Spleen (tissue), 7 donors: ENCODE measurements at regions not wholly inside any gene's neighbourhood (a gene's known extent, or its start where the extent isn't known, plus 50 kb on each side); places are given as distances from the start of the nearest gene placed in this dataset.

Experiments
- CTCF ChIP-seq, 11 experiments: fragments of 200-600 bp in 7 of 11; fragments of 450-650 bp in 4 of 11; sonication (generic) in 4 of 11; IDR thresholded peaks in 8 of 11; conservative IDR thresholded peaks in 3 of 11; 1 replicate in 7 of 11; 2 replicates in 4 of 11; pipeline versions ENCODE4 v1.4.0 to v1.8.0; 2016 to 2021; ENCODE audit warnings: antibody characterized with exemption in 11 of 11, inconsistent platforms in 4 of 11, mild to moderate bottlenecking in 1 of 11
- POLR2A ChIP-seq, 3 donors: fragments of 450-650 bp; IDR thresholded peaks; one replicate each; pipeline ENCODE4 v1.5.1; 2017; ENCODE audit warnings: antibody characterized with exemption in 3 of 3, mild to moderate bottlenecking in 1 of 3
- donor health status: DM: no; HTN: no; CAD: no; lungs with moderate emphysema.
- donor health status: DM: no; HTN: no; CAD: no.
- donor health status: DM: no; HTN: no; CAD: no.

GRCh38 chr2:120935339-120936313, 200.0 kb downstream of the GLI2 start:
- TF ChIP-seq CTCF (IDR thresholded peaks at IDR 0.05 in 8 of 11, conservative IDR thresholded peaks at IDR 0.05 in 3 of 11): no peak
- no peak for TF ChIP-seq POLR2A (IDR thresholded peaks at IDR 0.05)
